ENCODE measurements at regions not wholly inside any gene's neighbourhood (a gene's known extent, or its start where the extent isn't known, plus 50 kb on each side); places are given as distances from the start of the nearest gene placed in this dataset.

DNA sequence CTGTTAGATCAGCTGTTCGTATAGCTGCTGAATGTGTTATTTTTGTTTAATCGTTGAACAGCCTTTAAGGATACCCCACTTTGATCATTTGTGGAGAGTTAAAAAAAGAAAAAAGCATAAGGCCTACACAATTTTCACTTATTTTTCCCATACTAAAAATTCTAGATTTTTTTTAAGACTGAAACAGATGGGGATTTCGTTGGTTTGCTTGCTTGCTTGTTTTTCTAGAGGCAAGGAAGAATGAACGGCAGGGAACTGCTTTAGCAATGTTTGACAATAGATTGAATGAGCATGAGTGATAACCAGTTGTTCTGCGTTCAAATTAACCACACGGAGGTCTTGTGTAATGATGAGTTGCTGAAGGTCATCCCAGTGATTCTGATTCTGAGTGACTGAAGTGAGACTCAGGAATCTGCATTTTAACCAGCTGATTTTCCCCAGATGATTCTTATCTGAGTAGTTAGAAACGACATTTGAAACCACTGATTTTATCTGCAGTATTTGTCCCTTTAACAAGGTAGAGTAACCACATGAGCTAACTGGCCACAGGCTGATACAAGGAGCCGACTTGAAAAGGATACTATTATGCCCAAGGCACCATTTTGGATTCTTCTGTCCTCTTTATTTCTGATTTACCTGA, 85.9 kb downstream of the GPR37 start:
- H3K4me1 ChIP-seq (ENCODE audit: insufficient read depth, low read length), result no peaks in the 10 kb centered on the region
- TF ChIP-seq, protein P1, sequence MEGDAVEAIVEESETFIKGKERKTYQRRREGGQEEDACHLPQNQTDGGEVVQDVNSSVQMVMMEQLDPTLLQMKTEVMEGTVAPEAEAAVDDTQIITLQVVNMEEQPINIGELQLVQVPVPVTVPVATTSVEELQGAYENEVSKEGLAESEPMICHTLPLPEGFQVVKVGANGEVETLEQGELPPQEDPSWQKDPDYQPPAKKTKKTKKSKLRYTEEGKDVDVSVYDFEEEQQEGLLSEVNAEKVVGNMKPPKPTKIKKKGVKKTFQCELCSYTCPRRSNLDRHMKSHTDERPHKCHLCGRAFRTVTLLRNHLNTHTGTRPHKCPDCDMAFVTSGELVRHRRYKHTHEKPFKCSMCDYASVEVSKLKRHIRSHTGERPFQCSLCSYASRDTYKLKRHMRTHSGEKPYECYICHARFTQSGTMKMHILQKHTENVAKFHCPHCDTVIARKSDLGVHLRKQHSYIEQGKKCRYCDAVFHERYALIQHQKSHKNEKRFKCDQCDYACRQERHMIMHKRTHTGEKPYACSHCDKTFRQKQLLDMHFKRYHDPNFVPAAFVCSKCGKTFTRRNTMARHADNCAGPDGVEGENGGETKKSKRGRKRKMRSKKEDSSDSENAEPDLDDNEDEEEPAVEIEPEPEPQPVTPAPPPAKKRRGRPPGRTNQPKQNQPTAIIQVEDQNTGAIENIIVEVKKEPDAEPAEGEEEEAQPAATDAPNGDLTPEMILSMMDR (conservative IDR thresholded peaks at IDR 0.05), result no peak
- WGBS (ENCODE audit: extremely low coverage, insufficient read length, low lambda C conversion rate), result no CpG with 5 or more reads among the region's 8 CpGs
- no peak overlapping the region for H3K14ac ChIP-seq (ENCODE audit: insufficient read depth, low read length)
- H3K23ac ChIP-seq (ENCODE audit: insufficient read length, low read depth, low read length), result no peak overlapping the region
- no peaks in the 10 kb centered on the region for H3K36me3 Mint-ChIP-seq (ENCODE audit: insufficient read depth in 1 of 3, low read depth in 3 of 3)
- peaks cover 15% of the 10 kb centered on the region in 2 experiments; a peak in 3 of 4 replicates for H3K4me1 Mint-ChIP-seq
- no peak overlapping the region for H2BK20ac ChIP-seq (ENCODE audit: low read depth, low read length, poor library complexity, severe bottlenecking)
- no peak overlapping the region for H3T11ph ChIP-seq (ENCODE audit: low read length)
- no peak overlapping the region for H2AFZ ChIP-seq (ENCODE audit: low read length)
- no peak overlapping the region for H2BK12ac ChIP-seq (ENCODE audit: insufficient read length, low read depth, low read length)
- no peak overlapping the region for H3K27ac Mint-ChIP-seq
- H3K79me2 ChIP-seq (ENCODE audit: insufficient read depth, low read length), result no peaks in the 10 kb centered on the region
- H3K56ac ChIP-seq (ENCODE audit: insufficient read length, low read depth, low read length), result no peak overlapping the region
- no peak overlapping the region for H2AK5ac ChIP-seq (ENCODE audit: insufficient read length, low read length)
- H3K4ac ChIP-seq (ENCODE audit: low read depth, low read length), result no peak overlapping the region
- no peaks in the 10 kb centered on the region for H3K79me1 ChIP-seq (ENCODE audit: insufficient read depth, low read depth, low read length, poor library complexity, severe bottlenecking)
- no peak overlapping the region for H3K9ac ChIP-seq (ENCODE audit: extremely low read depth, insufficient read length, low read length)
- H2BK15ac ChIP-seq (ENCODE audit: low read depth, low read length), result no peak overlapping the region
- H3K23me2 ChIP-seq (ENCODE audit: insufficient read length, low read depth, low read length, poor library complexity, severe bottlenecking), result no peaks in the 10 kb centered on the region
- H3K18ac ChIP-seq (ENCODE audit: insufficient read length, low read depth, low read length), result no peak overlapping the region
- H3K9me3 Mint-ChIP-seq, result no peaks in the 10 kb centered on the region
- H4K91ac ChIP-seq (ENCODE audit: insufficient read length, low read depth, low read length), result no peak overlapping the region
- H3K27me3 Mint-ChIP-seq (ENCODE audit: low read depth), result no peaks in the 10 kb centered on the region
- H4K8ac ChIP-seq (replicated peaks; ENCODE audit: insufficient read length, low read depth, low read length), result no peak overlapping the region
- H3K27me3 ChIP-seq (ENCODE audit: insufficient read depth, low read length), result no peaks in the 10 kb centered on the region
- H3K9me3 ChIP-seq (ENCODE audit: control insufficient read depth, low read depth, low read length), result no peaks in the 10 kb centered on the region
- no peak overlapping the region for H3K4me3 Mint-ChIP-seq
- no peak overlapping the region for H4K5ac ChIP-seq (ENCODE audit: insufficient read length, low read depth, low read length)
- no peak overlapping the region for H3K27ac ChIP-seq (ENCODE audit: insufficient read length, low read depth, low read length)
- DNase-seq, result no peak
- H3K4me2 ChIP-seq (ENCODE audit: insufficient read depth, insufficient read length, low read length), result no peak overlapping the region
- H4K20me1 ChIP-seq (ENCODE audit: control insufficient read depth, insufficient read depth, insufficient read length), result no peaks in the 10 kb centered on the region
- H2BK5ac ChIP-seq (ENCODE audit: insufficient read length, low read length), result no peak overlapping the region
- H2BK120ac ChIP-seq (ENCODE audit: low read depth, low read length, poor library complexity, severe bottlenecking), result no peak overlapping the region

Data from H9 (cell line).